ENCODE measurements at regions not wholly inside any gene's neighbourhood (a gene's known extent, or its start where the extent isn't known, plus 50 kb on each side); places are given as distances from the start of the nearest gene placed in this dataset.

GRCh38 chr9:126096340-126096739 lies 230.3 kb upstream of the MVB12B start:
- no peaks in the 10 kb centered on the region for H3K4me1 ChIP-seq (ENCODE audit: insufficient read depth, low read length)
- H3K9me3 ChIP-seq (ENCODE audit: low read depth, low read length), result no peaks in the 10 kb centered on the region

GRCh38 chr9:126097679-126098078 lies 228.9 kb upstream of the MVB12B start:
- H3K27me3 ChIP-seq (ENCODE audit: insufficient read depth, low read length), result no peaks in the 10 kb centered on the region
- no peaks in the 10 kb centered on the region for H3K9me3 ChIP-seq (ENCODE audit: low read depth, low read length)
- no peaks in the 10 kb centered on the region for H3K4me1 ChIP-seq (ENCODE audit: insufficient read depth, low read length)
- no peak overlapping the region for H3K4me3 ChIP-seq (ENCODE audit: low read length)

More at GRCh38 chr9:126096340-126096739, 230.3 kb upstream of the MVB12B start:
- Histone ChIP-seq H3K27me3 (ENCODE audit: insufficient read depth, low read length) (no peaks in the 10 kb centered on the region), H3K4me3 (ENCODE audit: low read length) (no peak overlapping the region)

GRCh38 chr9:126106404-126106803 lies 220.2 kb upstream of the MVB12B start:
- Histone ChIP-seq H3K27me3 (ENCODE audit: insufficient read depth, low read length) (peaks cover 4% of the 10 kb centered on the region), H3K4me3 (ENCODE audit: low read length) (no peak overlapping the region), H3K4me1 (ENCODE audit: insufficient read depth, low read length) (no peaks in the 10 kb centered on the region), H3K9me3 (ENCODE audit: low read depth, low read length) (no peaks in the 10 kb centered on the region)

GRCh38 chr9:126107693-126108092 lies 218.9 kb upstream of the MVB12B start:
- Histone ChIP-seq H3K4me3 (ENCODE audit: low read length) (no peak overlapping the region), H3K4me1 (ENCODE audit: insufficient read depth, low read length) (no peaks in the 10 kb centered on the region), H3K27me3 (ENCODE audit: insufficient read depth, low read length) (peaks cover 4% of the 10 kb centered on the region), H3K9me3 (ENCODE audit: low read depth, low read length) (no peaks in the 10 kb centered on the region)

GRCh38 chr9:126108240-126108639 lies 218.4 kb upstream of the MVB12B start:
- Histone ChIP-seq H3K27me3 (ENCODE audit: insufficient read depth, low read length) (peaks cover 4% of the 10 kb centered on the region), H3K9me3 (ENCODE audit: low read depth, low read length) (no peaks in the 10 kb centered on the region), H3K4me3 (ENCODE audit: low read length) (no peak overlapping the region), H3K4me1 (ENCODE audit: insufficient read depth, low read length) (no peaks in the 10 kb centered on the region)

GRCh38 chr9:126109575-126109974 lies 217.1 kb upstream of the MVB12B start:
- H3K9me3 ChIP-seq (ENCODE audit: low read depth, low read length), result no peaks in the 10 kb centered on the region

GRCh38 chr9:126111556-126111955 lies 215.1 kb upstream of the MVB12B start:
- H3K9me3 ChIP-seq (ENCODE audit: low read depth, low read length), result no peaks in the 10 kb centered on the region
- H3K4me1 ChIP-seq (ENCODE audit: insufficient read depth, low read length), result no peaks in the 10 kb centered on the region
- H3K4me3 ChIP-seq (ENCODE audit: low read length), result no peak overlapping the region
- peaks cover 4% of the 10 kb centered on the region for H3K27me3 ChIP-seq (ENCODE audit: insufficient read depth, low read length)

More at GRCh38 chr9:126109575-126109974, 217.1 kb upstream of the MVB12B start:
- no peaks in the 10 kb centered on the region for H3K4me1 ChIP-seq (ENCODE audit: insufficient read depth, low read length)
- H3K27me3 ChIP-seq (ENCODE audit: insufficient read depth, low read length), result peaks cover 4% of the 10 kb centered on the region
- H3K4me3 ChIP-seq (ENCODE audit: low read length), result no peak overlapping the region

GRCh38 chr9:126112135-126112720 lies 214.4 kb upstream of the MVB12B start:
- Histone ChIP-seq H3K27me3 (ENCODE audit: insufficient read depth, low read length) (peaks cover 4% of the 10 kb centered on the region), H3K9me3 (ENCODE audit: low read depth, low read length) (no peaks in the 10 kb centered on the region), H3K4me3 (ENCODE audit: low read length) (no peak overlapping the region), H3K4me1 (ENCODE audit: insufficient read depth, low read length) (no peaks in the 10 kb centered on the region)

- Histone ChIP-seq H3K4me3 (ENCODE audit: low read length) (no peak overlapping the region), H3K9me3 (ENCODE audit: low read depth, low read length) (no peaks in the 10 kb centered on the region), H3K27me3 (ENCODE audit: insufficient read depth, low read length) (peaks cover 4% of the 10 kb centered on the region)
These were observed 213.5 kb upstream of the MVB12B start for GRCh38 chr9:126113176-126113575.

GRCh38 chr9:126113756-126114408 lies 212.7 kb upstream of the MVB12B start:
- H3K4me1 ChIP-seq (ENCODE audit: insufficient read depth, low read length), result no peaks in the 10 kb centered on the region
- H3K27me3 ChIP-seq (ENCODE audit: insufficient read depth, low read length), result peaks cover 2% of the 10 kb centered on the region
- H3K9me3 ChIP-seq (ENCODE audit: low read depth, low read length), result no peaks in the 10 kb centered on the region
- H3K4me3 ChIP-seq (ENCODE audit: low read length), result no peak overlapping the region

More at GRCh38 chr9:126113176-126113575, 213.5 kb upstream of the MVB12B start:
- H3K4me1 ChIP-seq (ENCODE audit: insufficient read depth, low read length), result no peaks in the 10 kb centered on the region

GRCh38 chr9:126114409-126114760 lies 212.2 kb upstream of the MVB12B start:
- Histone ChIP-seq H3K4me1 (ENCODE audit: insufficient read depth, low read length) (no peaks in the 10 kb centered on the region), H3K27me3 (ENCODE audit: insufficient read depth, low read length) (no peaks in the 10 kb centered on the region), H3K9me3 (ENCODE audit: low read depth, low read length) (no peaks in the 10 kb centered on the region), H3K4me3 (ENCODE audit: low read length) (no peak overlapping the region)

GRCh38 chr9:126114850-126115460 lies 211.7 kb upstream of the MVB12B start:
- Histone ChIP-seq H3K27me3 (ENCODE audit: insufficient read depth, low read length) (no peaks in the 10 kb centered on the region), H3K4me1 (ENCODE audit: insufficient read depth, low read length) (no peaks in the 10 kb centered on the region), H3K4me3 (ENCODE audit: low read length) (no peak overlapping the region), H3K9me3 (ENCODE audit: low read depth, low read length) (no peaks in the 10 kb centered on the region)

GRCh38 chr9:126116351-126117157 lies 210.1 kb upstream of the MVB12B start:
- H3K4me3 ChIP-seq (ENCODE audit: low read length), result no peak overlapping the region
- H3K27me3 ChIP-seq (ENCODE audit: insufficient read depth, low read length), result no peaks in the 10 kb centered on the region
- H3K9me3 ChIP-seq (ENCODE audit: low read depth, low read length), result no peaks in the 10 kb centered on the region
- no peaks in the 10 kb centered on the region for H3K4me1 ChIP-seq (ENCODE audit: insufficient read depth, low read length)

GRCh38 chr9:126117158-126117425 lies 209.5 kb upstream of the MVB12B start:
- no peaks in the 10 kb centered on the region for H3K9me3 ChIP-seq (ENCODE audit: low read depth, low read length)
- no peak overlapping the region for H3K4me3 ChIP-seq (ENCODE audit: low read length)
- H3K4me1 ChIP-seq (ENCODE audit: insufficient read depth, low read length), result no peaks in the 10 kb centered on the region
- H3K27me3 ChIP-seq (ENCODE audit: insufficient read depth, low read length), result no peaks in the 10 kb centered on the region

GRCh38 chr9:126117631-126118030 lies 209.0 kb upstream of the MVB12B start:
- H3K27me3 ChIP-seq (ENCODE audit: insufficient read depth, low read length), result no peaks in the 10 kb centered on the region
- H3K4me3 ChIP-seq (ENCODE audit: low read length), result no peak overlapping the region
- H3K4me1 ChIP-seq (ENCODE audit: insufficient read depth, low read length), result no peaks in the 10 kb centered on the region
- no peaks in the 10 kb centered on the region for H3K9me3 ChIP-seq (ENCODE audit: low read depth, low read length)
